Stimulated activated CD4-positive, alpha-beta T cell treated with anti-CD3 and anti-CD28 coated beads, TNF-alpha, amount 100 ng/mL, for 24 hours (primary cell): ENCODE measurements at regions not wholly inside any gene's neighbourhood (a gene's known extent, or its start where the extent isn't known, plus 50 kb on each side); places are given as distances from the start of the nearest gene placed in this dataset.

Experiments
- DNase-seq, 3 experiments: peaks; one replicate each; pipeline ENCODE4 v3.0.0-alpha.2; 2020; ENCODE audit warnings: low read depth in 3 of 3

DNA sequence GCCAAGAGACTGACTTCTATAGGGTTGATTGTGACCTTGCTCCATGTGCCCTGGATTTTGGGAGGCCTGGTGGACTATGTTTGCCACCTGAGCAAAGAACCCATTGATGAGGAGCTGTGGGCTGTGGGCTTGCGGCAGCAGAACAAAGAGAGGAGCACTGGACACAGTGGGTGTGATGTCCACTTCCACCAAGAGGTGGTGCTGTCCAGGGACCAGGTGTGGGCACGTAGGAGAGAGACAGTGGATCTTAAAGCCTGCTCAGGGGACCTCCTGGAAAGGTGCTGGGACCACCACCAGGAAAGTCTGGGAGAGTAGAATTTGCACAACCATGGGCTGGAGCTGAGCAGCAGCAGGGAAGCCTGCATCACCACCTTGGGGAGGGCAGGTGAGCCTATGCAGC, 106.7 kb upstream of the ETS2 start:
- DNase-seq: no peak

DNA sequence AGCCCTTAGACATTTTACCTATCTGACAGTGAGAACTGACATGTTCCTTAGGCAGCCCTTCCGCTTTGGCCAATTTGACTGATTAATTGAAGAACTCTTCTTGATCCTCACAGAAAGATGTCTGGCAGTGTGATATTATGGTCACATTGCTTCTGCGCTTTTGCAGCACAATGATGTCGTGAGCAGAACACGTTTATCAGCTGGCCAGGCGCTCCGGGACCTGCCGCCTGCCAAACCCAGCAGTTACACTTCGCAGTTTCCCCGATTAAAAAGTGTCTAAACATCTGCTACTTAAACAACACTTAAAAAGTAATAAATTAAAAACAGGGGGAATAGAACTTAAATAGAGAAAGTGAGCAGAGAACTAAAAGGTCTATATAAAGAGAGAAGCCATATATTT, 103.5 kb upstream of the ETS2 start:
- no peak for DNase-seq

DNA sequence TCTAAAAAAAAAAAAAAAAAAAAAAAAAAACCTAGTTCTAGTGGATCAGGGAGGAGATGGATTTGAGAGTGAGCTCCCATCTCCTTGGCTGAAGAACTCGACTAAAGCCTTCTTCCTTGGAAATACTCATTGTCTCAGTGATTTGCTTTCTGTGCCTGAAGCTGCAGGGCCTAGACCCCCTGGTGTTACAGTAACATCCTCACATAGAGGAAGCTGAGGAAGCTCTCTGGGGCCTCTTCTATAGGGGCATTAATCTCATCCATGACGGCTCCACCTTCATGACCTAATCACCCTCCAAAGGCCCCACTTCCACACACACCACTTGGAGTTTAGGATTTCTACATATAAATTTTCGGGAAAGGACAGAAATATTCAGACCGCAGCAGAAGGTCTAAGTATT, 95.9 kb upstream of the ETS2 start:
- DNase-seq: no peak

DNA sequence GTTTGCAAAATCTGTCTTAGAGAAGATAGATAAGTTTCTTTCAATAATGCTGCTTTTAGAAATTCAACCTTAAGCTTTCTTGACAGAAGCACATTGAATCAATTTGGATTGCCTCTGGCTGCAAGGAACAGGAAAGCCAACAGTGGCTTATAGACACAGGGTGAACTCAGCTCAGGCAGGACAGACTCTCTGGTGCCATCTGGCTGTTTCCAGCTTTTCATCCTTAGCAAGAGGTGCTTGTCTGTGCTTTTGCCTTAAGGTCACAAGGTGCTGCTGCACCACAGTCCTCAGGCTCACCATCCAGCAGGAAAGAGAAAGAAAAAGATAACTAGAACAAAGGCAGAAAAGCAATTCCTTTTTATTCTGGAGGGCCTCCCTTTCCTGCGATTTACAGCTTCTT, 93.7 kb upstream of the ETS2 start:
- DNase-seq: no peak

DNA sequence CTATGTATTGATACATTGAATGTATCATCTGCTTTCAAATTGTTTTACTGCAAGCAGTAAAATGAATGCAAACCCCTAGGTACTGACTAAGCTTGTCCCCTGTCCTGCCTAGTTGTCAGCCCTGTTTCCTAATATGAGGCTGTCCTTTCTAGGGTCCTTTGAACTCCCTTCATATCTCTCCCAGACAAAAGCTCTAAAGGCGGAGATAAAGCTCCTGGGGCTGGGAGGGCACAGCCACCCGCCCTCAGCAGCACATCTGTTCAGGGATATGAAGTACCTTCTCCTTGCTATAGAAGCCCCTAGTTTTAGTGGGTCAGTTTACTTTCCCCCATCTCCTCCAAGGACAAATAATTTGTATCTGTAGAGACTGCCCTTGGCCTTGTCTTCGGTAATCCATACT, 93.1 kb upstream of the ETS2 start:
- no peak for DNase-seq

DNA sequence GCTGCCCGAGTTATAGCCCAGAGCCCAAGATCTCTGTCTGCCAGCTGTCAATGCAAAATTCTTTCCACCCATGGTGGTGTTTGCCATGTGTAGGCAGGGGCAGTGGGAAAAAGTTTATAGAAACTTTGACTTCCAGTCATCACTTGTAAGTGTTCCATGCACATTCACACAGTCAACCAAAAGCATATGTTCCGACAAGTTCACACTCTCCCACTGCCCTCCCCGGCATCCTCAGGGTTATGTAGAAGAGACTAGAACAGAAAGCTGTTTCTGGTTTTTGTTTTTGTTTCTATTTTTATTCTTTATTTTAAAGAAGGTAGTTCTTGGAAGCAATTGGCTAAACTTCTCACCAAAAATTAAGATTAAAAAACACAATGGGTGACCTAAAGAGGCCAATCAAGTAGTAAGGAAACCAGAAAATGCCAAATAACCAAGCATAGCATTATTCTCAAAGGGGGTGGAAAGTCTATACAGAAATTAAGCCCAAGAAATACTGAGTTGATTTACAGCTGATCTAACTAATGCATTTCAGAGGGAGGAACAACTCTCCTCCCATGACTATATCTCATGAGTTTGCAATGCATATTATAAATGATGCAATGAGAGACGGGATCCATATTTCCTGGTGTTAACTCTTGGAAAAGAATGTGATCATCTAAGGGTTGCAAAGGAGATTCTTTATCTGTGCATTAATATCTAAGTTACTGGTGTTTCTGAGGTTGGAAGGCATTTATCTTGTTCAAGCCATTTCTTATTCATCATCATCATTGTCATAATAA, 91.5 kb upstream of the ETS2 start:
- DNase-seq: no peak

DNA sequence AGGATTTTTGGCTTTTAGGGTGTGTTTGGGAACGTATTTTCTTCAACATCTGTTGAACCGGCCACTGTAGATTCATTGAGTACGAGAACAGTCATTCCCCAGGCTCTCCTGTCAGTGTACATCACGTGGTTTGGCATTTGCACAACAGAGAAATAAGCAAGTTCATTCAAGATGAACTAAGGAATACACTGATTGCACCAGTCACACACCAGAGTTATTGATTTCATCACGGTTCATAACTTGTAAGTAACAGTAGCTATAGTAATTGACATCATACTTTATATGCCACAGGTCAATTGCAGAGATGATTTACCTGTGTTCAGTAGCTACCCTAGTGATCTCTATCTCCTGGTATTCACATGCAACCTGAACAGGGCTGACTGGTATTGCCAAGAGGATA, 90.7 kb upstream of the ETS2 start:
- DNase-seq: no peak

DNA sequence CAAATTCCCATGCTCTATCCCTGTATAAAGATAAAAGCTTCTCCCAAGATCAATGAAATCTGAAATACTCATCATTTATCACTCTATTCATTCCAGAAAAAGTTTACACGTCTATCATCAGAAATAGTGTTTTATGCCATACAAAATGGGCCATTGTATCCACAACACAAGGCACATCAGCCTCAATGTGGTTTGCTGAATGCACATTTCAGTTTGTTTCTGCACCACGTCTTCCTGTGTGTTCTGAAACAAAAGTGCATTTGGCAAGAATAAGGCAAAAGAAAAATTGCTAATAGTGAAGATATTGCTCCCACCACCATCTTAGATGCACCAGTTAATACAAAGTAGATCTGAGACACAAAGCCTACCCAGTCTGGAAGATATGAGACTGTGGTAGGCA, 89.6 kb upstream of the ETS2 start:
- no peak for DNase-seq

DNA sequence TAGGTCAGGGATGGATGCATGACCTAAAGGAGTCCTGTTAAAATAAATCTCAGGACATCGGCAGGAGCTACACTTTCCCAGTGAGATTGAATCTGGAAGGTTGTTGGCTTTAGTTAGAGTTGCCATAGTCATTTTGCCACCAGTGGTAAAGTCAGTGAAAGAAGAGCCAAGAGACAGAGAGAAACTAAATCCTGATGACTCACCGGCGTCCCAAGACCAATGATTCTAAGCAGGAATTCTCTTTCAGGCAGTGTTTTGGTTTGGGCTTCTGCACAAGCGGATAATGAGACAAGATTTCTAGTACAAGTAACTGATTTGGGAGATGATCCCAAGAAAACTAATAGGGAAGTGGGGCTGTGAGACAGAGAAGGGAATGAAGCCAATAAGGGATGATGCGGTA, 88.8 kb upstream of the ETS2 start:
- no peak for DNase-seq

DNA sequence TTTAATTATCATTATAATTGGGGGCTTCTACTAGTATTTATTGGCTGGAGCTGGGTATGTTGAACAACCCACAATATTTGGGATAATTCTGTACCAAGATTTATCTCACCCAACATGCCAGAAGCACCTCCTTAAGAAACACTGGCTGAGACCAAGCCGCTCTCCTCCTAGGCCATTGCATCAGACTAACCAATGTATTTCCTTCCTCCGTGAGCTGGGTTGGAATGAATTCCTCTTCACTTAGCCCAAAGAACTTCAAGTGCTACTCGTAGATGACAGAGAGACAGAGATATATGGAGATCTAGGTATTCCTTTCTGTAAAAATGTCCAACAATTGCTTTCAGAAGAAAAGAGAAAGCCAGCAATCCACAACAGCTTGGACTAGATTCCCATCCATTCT, 87.2 kb upstream of the ETS2 start:
- no peak for DNase-seq

DNA sequence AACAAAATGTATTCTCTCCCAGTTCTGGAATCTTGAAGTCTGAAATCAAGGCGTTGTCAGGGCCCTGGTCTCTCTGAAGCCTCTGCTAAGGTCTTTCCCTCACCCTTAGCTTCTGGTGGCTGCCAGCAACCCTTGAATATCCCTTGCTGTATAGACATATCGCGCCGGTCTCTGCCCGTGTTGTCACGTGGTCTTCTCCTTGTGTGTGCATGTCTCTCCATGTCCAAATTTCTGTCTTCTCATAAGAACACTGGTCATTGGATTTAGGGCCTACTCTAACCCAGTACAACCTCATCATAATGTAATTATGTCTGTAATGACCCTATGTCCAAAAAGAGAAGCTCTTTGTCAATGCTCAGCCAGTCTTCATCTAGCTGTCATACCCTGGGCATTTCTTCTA, 85.7 kb upstream of the ETS2 start:
- no peak for DNase-seq

DNA sequence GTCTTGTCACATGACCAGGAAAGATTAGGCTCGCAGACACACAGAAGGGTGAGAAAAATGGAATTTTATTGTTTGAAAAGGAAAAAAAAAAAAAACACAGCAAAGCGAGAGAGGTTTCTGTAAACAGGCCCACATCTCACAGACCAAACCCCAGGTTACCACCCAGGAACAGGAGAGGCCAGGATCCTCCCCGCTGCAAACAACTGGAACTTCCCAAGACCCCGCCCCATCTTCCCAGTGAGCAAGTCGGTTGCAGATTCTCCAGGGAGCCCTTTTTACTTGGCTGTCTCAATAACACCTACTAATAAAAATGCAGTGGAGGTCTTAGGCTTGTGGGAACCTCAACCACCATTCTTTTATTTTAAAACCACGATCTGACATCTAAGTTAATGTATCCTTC, 84.7 kb upstream of the ETS2 start:
- no peak for DNase-seq

DNA sequence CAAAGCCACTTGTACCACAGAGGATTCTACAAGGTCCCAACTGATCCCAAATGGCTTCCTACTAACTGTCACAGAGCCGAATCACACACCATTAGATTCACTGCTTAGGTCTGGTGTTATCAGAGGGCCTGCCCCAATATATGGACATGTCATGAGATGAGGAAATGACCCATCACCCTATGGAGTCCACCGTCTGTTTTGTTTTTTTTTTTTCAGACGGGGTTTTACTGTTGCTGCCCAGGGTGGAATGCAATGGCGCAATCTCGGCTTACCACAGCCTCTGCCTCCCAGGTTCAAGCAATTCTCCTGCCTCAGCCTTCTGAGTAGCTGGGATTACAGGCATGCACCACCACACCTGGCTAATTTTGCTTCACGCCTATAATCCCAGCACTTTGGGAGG, 83.8 kb upstream of the ETS2 start:
- no peak for DNase-seq

DNA sequence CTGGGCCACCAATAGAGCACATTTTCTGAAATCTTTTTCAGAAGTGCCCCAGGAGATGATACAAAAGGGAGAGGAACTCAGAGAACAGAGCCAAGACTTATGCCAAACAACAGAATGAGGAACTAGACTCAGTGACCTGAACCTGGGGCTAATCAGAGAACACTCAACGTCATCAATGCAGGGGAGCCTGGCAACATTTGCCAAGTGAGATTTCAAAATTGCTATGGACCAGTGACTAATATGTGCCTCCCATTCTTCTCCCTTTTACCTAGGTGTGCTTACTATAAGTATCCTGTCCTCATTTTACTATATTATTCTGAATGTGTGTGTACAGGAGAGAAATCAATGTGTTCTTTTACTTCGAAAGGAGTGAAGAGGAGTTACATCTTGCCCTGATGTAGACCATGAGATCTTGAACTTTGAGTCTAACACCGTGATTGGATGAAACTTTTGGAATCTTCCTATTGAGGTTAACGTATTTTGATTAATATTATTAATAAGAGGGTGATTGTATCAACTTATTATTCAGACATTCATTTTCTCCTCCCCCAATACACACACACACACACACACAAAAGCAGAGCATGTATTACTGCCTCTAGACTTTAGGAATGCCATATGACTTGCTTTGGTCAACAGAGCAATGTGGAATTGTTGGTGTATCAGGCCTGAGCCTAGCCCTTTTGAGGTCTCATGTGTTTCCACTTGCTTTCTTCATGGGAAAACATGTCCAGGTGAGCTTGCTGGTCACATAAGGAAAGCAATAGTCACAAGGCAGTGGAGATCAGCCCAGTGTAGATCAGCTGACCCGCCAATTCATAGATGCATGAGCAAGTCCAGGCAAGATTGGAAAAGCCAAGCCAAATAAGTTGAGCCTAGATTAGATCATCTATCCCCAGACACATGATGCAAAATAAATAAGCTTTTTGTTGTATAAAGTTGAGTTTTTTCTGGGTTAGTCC, 80.3 kb upstream of the ETS2 start:
- DNase-seq: no peak

DNA sequence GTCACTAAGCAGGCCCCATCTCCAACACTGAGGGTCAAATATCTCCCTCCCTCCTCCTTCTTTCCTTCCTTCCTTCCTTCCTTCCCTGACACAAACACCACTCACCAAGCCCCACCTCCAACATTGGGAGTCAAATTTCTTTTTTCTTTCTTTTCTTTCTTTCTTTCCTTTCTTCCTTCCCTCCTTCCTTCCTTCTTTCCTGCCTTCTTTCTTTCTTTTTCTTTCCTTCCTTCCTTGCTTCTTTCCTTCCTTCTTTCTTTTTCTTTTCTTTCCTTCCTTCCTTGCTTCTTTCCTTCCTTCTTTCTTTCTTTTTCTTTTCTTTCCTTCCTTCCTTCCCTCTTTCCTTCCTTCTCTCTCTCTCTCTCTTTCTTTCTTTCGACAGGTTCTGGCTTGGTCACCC, 79.2 kb upstream of the ETS2 start:
- no peak for DNase-seq

DNA sequence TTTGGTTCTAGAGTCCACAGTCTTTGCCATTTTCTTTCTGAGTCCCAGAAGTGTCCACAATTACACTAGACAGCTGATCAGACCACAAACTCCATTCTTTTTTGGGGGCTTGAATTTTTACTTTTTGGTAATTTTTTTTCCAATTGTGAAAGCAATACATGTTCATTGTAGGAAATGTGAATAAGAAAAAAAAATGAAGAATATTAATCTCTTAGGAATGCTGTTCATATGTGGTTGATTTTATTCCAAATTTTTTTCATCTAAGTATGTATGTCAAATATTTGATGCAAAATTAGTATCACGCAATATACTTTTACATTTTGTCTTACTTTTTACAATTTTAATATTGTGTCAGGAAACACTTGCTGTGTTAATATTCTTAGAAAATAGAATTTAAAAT, 76.4 kb upstream of the ETS2 start:
- no peak for DNase-seq

DNA sequence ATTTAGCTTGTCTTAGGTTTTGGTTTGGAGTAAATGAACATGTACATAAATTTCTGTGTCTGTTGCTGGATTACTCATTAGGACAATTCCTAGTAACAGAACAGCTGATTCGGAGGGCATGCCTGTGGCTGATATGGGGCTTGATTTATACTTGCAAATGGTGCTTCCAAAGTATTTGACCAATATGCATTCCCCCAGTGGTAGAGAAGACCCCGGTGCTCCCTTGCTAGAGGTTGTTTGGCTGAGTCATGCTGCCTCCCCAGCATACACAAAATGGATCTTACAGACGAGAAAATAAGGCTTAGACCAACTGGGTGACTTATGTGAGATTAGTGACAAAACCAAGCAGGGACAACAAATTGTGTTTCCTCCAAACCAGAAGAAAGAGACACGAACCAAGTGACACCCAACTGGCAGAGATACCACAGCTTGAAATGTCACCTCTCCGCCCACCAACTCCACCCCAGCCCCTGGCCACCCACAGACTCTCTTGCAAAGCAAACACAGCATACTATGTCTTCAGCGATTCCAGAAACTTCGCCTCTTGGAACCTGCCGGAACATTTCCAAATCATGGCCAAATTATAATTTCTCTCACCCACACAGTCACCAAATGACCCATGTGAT, 75.9 kb upstream of the ETS2 start:
- DNase-seq: no peak

DNA sequence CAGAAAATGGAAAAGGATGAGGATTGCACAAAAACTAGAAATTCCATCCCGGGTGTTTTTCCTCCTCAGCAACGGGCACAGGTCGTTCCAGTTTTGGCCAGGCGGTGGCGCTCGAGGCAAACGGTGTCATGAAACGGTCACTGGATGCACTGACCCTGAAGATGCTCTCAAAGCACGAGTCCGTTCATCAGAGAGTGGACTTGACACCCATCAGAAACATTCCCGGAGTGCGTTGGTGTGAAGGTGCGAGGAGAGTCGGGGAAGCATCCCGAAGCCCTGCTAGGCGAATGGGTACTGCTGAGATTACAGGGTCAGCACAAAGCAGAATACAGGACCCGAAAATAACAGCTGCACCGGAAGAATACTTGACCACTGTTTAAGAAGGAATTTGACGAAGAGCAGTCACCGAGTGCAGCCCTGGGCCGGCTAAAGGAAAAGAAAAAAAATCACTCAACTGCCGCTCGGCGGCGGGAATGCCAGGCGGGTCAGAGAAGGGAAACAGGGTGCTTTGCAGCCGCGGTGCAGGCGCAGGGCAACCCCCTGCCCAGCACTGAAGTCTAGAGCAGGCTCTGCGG, 71.7 kb upstream of the ETS2 start:
- peak; percentile 43 to 70 (median 50) for DNase-seq

DNA sequence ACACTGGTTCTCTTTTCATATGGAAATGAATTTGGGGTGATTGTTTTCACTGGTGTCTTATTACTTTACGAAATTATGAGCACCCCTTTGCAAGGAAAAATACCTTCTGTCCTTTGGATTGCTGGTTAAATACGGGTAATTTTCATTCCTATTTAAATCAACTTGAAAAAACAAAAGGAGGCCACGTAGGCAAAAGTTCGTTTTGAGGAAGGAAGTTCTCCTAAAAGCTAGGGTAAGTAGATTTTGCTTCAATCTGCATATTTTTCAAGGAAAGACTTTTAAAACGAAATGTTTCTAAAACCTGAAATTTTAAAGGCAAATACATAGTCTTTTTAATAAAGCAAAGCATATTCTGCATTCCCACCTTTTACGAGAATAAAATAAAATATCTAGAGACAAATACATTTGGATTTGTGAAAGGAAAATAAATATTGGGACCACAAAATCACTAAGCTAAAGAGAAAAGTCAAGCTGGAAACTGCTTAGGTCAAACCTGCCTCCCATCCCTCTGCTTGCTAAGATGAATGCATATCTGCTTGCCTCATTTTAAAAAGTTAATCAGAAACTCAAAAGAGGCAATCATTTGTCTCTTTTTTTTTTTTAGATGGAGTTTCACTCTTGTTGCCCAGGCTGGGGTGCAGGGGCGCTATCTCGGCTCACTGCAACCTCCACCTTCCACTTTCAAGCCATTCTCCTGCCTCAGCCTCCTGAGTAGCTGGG, 70.9 kb upstream of the ETS2 start:
- DNase-seq: no peak

DNA sequence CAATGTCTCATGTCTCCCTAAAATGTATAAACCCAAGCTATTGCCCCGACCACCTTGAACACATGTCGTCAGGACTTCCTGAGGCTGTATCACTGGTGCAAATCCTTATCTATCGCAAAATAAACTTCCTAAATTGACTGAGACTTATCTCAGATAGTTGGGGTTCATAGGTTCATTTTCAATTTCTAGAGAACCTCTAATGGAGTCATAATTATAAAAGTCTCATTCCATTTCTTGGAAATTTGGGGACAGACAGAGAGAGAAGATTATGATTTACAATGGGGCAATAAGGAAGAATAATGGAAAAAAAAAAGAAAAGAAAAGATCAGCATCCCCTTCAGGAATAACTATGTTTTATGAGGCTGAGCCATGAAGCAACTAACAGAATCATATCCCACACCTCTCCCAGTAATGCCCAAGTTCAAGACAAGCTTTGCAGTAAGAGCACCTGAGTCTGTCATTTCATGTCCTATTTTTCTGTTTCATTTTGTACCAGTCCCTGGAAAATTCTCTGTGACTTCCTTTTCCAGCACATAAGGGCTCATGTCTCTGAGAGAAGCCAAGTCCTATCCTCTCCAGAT, 70.0 kb upstream of the ETS2 start:
- DNase-seq: no peak

DNA sequence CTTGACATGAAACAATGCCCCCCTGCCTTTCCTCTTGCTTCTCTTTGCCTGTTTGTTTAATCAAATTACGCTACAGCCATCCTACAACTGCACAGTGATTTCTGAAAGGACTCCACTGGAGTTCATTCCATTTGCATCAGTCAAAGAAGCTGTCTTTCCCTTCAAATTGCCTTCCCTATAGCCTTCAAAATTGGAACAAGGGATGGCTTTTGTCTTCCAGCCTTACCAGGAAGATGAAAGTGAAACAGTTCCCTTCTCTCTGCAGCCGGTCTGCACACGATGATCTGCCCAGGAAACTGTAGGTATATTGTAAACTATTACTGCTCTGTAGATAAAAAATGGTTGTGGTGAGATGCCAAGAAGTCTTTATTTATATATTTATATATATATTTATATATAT, 65.6 kb upstream of the ETS2 start:
- DNase-seq: no peak
